Neural cell (in vitro differentiated cells): ENCODE measurements at regions not wholly inside any gene's neighbourhood (a gene's known extent, or its start where the extent isn't known, plus 50 kb on each side); places are given as distances from the start of the nearest gene placed in this dataset.

Experiments
- H2AFZ ChIP-seq: fragments of 200-600, 300-800 bp; sonication (generic), shearing (Covaris generic); 2 replicates; pipeline ENCODE4 v1.6.0; 2014; ENCODE audit warnings: low read depth, mild to moderate bottlenecking, antibody characterized with exemption, low read length, moderate library complexity
- H3F3A ChIP-seq: fragments of 200-600 bp; shearing (Covaris generic); 2 replicates; pipeline ENCODE4 v1.6.1; 2016; ENCODE audit warnings: mild to moderate bottlenecking, moderate library complexity, mixed read lengths, antibody characterized with exemption, low read length; ENCODE audit not compliant: insufficient read depth, poor library complexity, severe bottlenecking
- H3K27ac ChIP-seq: fragments of 200-600, 300-800 bp; sonication (generic), shearing (Covaris generic); 2 replicates; pipeline ENCODE4 v1.5.1; 2014; ENCODE audit warnings: mild to moderate bottlenecking, low read length, moderate library complexity
- H3K27me3 ChIP-seq: fragments of 300-800, 200-600 bp; sonication (generic), shearing (Covaris generic); 2 replicates; pipeline ENCODE4 v1.6.0; 2014; ENCODE audit warnings: mild to moderate bottlenecking, low read depth, low read length, moderate library complexity; ENCODE audit not compliant: insufficient read depth
- H3K36me3 ChIP-seq: fragments of 300-800, 200-600 bp; sonication (generic), shearing (Covaris generic); 2 replicates; pipeline ENCODE4 v1.5.1; 2014; ENCODE audit warnings: mild to moderate bottlenecking, antibody characterized with exemption, low read length, moderate library complexity; ENCODE audit not compliant: insufficient read depth
- H3K4me2 ChIP-seq: fragments of 300-800, 200-600 bp; sonication (generic), shearing (Covaris generic); 2 replicates; pipeline ENCODE4 v1.6.0; 2014; ENCODE audit warnings: mild to moderate bottlenecking, low read length
- H3K4me3 ChIP-seq: fragments of 300-800, 200-600 bp; sonication (generic), shearing (Covaris generic); 2 replicates; pipeline ENCODE4 v1.5.1; 2014; ENCODE audit warnings: mild to moderate bottlenecking, low read length, moderate library complexity
- H3K79me2 ChIP-seq: fragments of 200-600 bp; shearing (Covaris generic); replicated peaks from 2 replicates; pipeline ENCODE4 v1.6.0; 2014; ENCODE audit warnings: mild to moderate bottlenecking, low read length, moderate library complexity; ENCODE audit not compliant: insufficient read depth
- H3K9ac ChIP-seq: fragments of 300-800, 200-600 bp; sonication (generic), shearing (Covaris generic); 2 replicates; pipeline ENCODE4 v1.6.1; 2016; ENCODE audit warnings: mild to moderate bottlenecking, low read length, mixed read lengths
- H3K9me2 ChIP-seq: fragments of 200-600 bp; shearing (Covaris generic); 2 replicates; pipeline ENCODE4 v1.6.1; 2016; ENCODE audit warnings: mild to moderate bottlenecking, low read length, mixed read lengths; ENCODE audit not compliant: insufficient read depth
- H3K9me3 ChIP-seq: fragments of 200-600, 300-800 bp; sonication (generic), shearing (Covaris generic); 2 replicates; pipeline ENCODE4 v1.6.1; 2016; ENCODE audit warnings: mild to moderate bottlenecking, mixed run types, low read length, moderate library complexity, mixed read lengths
- H4K20me1 ChIP-seq: fragments of 200-600 bp; shearing (Covaris generic); 2 replicates; pipeline ENCODE4 v1.6.1; 2016; ENCODE audit warnings: mild to moderate bottlenecking, mixed run types; ENCODE audit not compliant: insufficient read depth
- CTCF ChIP-seq: fragments of 450-650 bp; IDR thresholded peaks from 2 replicates; pipeline ENCODE4 v1.5.1; 2014; ENCODE audit warnings: antibody characterized with exemption, mild to moderate bottlenecking, moderate library complexity; ENCODE audit not compliant: poor library complexity, severe bottlenecking
- EP300 ChIP-seq: fragments of 450-650 bp; conservative IDR thresholded peaks from 2 replicates; pipeline ENCODE4 v1.6.1; 2014; ENCODE audit warnings: antibody characterized with exemption, mild to moderate bottlenecking, moderate library complexity; ENCODE audit not compliant: poor library complexity, severe bottlenecking
- EZH2 ChIP-seq: fragments of 200-600, 300-800 bp; shearing (Covaris generic), sonication (generic); IDR thresholded peaks from 2 replicates; pipeline ENCODE4 v1.6.1; 2014; ENCODE audit warnings: antibody characterized with exemption, low read length, borderline replicate concordance, mild to moderate bottlenecking; ENCODE audit not compliant: insufficient read depth, poor library complexity, severe bottlenecking
- MXI1 ChIP-seq: fragments of 450-650 bp; conservative IDR thresholded peaks from 2 replicates; pipeline ENCODE4 v1.6.1; 2014; ENCODE audit warnings: antibody characterized with exemption, mild to moderate bottlenecking; ENCODE audit not compliant: poor library complexity, severe bottlenecking
- POLR2AphosphoS5 ChIP-seq: IDR thresholded peaks from 2 replicates; pipeline ENCODE4 v1.6.1; 2012
- RAD21 ChIP-seq: fragments of 450-650 bp; conservative IDR thresholded peaks from 2 replicates; pipeline ENCODE4 v1.6.1; 2014; ENCODE audit warnings: antibody characterized with exemption, mild to moderate bottlenecking, moderate library complexity
- REST ChIP-seq: IDR thresholded peaks from 2 replicates; pipeline ENCODE4 v1.6.1; 2012; ENCODE audit warnings: borderline replicate concordance
- SMC3 ChIP-seq: fragments of 450-650 bp; conservative IDR thresholded peaks from 2 replicates; pipeline ENCODE4 v1.6.1; 2014; ENCODE audit warnings: antibody characterized with exemption, mild to moderate bottlenecking, moderate library complexity; ENCODE audit not compliant: poor library complexity
- TAF1 ChIP-seq: IDR thresholded peaks from 2 replicates; pipeline ENCODE4 v1.6.1; 2012; ENCODE audit warnings: low read depth

- TF ChIP-seq POLR2AphosphoS5 (no peak), TAF1 (no peak), RAD21 (no peak)
- Histone ChIP-seq H3K9me2 (no peaks in the 10 kb centered on the region), H3K9me3 (no peaks in the 10 kb centered on the region), H3K36me3 (no peaks in the 10 kb centered on the region), H3K79me2 (no peaks in the 10 kb centered on the region), H3K27me3 (no peaks in the 10 kb centered on the region), H3K4me3 (no peak overlapping the region), H2AFZ (no peak overlapping the region), H3K4me2 (no peak overlapping the region), H3K27ac (no peak overlapping the region), H3F3A (no peaks in the 10 kb centered on the region), H4K20me1 (no peaks in the 10 kb centered on the region), H3K9ac (no peak overlapping the region)
These were observed 60.0 kb downstream of the BTG1 start for GRCh38 chr12:92085736-92086040.

GRCh38 chr12:92085040-92085735 is 60.5 kb downstream of the BTG1 start:
- Histone ChIP-seq H3K9ac (no peak overlapping the region), H3K4me3 (no peak overlapping the region), H3K9me2 (no peaks in the 10 kb centered on the region), H3K79me2 (no peaks in the 10 kb centered on the region), H3K27ac (no peak overlapping the region), H3K27me3 (no peaks in the 10 kb centered on the region), H3K9me3 (no peaks in the 10 kb centered on the region), H4K20me1 (no peaks in the 10 kb centered on the region), H3K4me2 (no peak overlapping the region), H3F3A (no peaks in the 10 kb centered on the region), H3K36me3 (no peaks in the 10 kb centered on the region), H2AFZ (no peak overlapping the region)
- TF ChIP-seq RAD21 (no peak), EZH2 (no peak), EP300 (no peak), MXI1 (no peak), REST (no peak), SMC3 (no peak), POLR2AphosphoS5 (no peak), CTCF (no peak), TAF1 (no peak)

- no peaks in the 10 kb centered on the region for H3K9me3 ChIP-seq
- H3K36me3 ChIP-seq, result no peaks in the 10 kb centered on the region
- no peak overlapping the region for H2AFZ ChIP-seq
- H3K9me2 ChIP-seq, result no peaks in the 10 kb centered on the region
- no peaks in the 10 kb centered on the region for H4K20me1 ChIP-seq
- H3K4me3 ChIP-seq, result no peak overlapping the region
- H3K27me3 ChIP-seq, result no peaks in the 10 kb centered on the region
- TF ChIP-seq SMC3, result no peak
- no peak for TF ChIP-seq RAD21
- no peak for TF ChIP-seq REST
- TF ChIP-seq EP300, result no peak
- no peak for TF ChIP-seq EZH2
- TF ChIP-seq POLR2AphosphoS5, result no peak
- TF ChIP-seq TAF1, result no peak
- TF ChIP-seq MXI1, result no peak
- no peak for TF ChIP-seq CTCF
- no peak overlapping the region for H3K9ac ChIP-seq
- H3K4me2 ChIP-seq, result no peak overlapping the region
- no peaks in the 10 kb centered on the region for H3F3A ChIP-seq
- no peaks in the 10 kb centered on the region for H3K79me2 ChIP-seq
- H3K27ac ChIP-seq, result no peak overlapping the region
These were observed 64.7 kb downstream of the BTG1 start for GRCh38 chr12:92080911-92081285.
